ENCODE measurements at regions not wholly inside any gene's neighbourhood (a gene's known extent, or its start where the extent isn't known, plus 50 kb on each side); places are given as distances from the start of the nearest gene placed in this dataset.

GRCh38 chr11:19345519-19345847 is 104.7 kb upstream of the E2F8 start:
- intact Hi-C loops (cut with micrococcal nuclease): no loop called here
- Histone ChIP-seq H3K4me3 (peak overlapping the region; percentile 63), H3K9me3 (replicated peaks) (no peaks in the 10 kb centered on the region), H3K36me3 (no peaks in the 10 kb centered on the region), H3K4me1 (peaks cover 36% of the 10 kb centered on the region), H3K27me3 (ENCODE audit: low read depth) (peaks cover 99% of the 10 kb centered on the region), H3K27ac (replicated peaks) (no peak overlapping the region)
- TF ChIP-seq, protein P1, sequence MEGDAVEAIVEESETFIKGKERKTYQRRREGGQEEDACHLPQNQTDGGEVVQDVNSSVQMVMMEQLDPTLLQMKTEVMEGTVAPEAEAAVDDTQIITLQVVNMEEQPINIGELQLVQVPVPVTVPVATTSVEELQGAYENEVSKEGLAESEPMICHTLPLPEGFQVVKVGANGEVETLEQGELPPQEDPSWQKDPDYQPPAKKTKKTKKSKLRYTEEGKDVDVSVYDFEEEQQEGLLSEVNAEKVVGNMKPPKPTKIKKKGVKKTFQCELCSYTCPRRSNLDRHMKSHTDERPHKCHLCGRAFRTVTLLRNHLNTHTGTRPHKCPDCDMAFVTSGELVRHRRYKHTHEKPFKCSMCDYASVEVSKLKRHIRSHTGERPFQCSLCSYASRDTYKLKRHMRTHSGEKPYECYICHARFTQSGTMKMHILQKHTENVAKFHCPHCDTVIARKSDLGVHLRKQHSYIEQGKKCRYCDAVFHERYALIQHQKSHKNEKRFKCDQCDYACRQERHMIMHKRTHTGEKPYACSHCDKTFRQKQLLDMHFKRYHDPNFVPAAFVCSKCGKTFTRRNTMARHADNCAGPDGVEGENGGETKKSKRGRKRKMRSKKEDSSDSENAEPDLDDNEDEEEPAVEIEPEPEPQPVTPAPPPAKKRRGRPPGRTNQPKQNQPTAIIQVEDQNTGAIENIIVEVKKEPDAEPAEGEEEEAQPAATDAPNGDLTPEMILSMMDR (IDR thresholded peaks at IDR 0.05; ENCODE audit: borderline replicate concordance): no peak
- DNase-seq: no peak

GRCh38 chr11:19344661-19345518 is 104.1 kb upstream of the E2F8 start:
- Histone ChIP-seq H3K9me3 (replicated peaks) (no peaks in the 10 kb centered on the region), H3K36me3 (no peaks in the 10 kb centered on the region), H3K27ac (replicated peaks) (no peak overlapping the region), H3K4me3 (peak overlapping the region; percentile 63), H3K27me3 (ENCODE audit: low read depth) (peaks cover 99% of the 10 kb centered on the region), H3K4me1 (peaks cover 35% of the 10 kb centered on the region)
- TF ChIP-seq, protein P1 (IDR thresholded peaks at IDR 0.05; ENCODE audit: borderline replicate concordance): no peak
- intact Hi-C loops (cut with micrococcal nuclease): no loop called here
- DNase-seq: peak; percentile 42

- TF ChIP-seq, protein P1 (IDR thresholded peaks at IDR 0.05; ENCODE audit: borderline replicate concordance): no peak
- Histone ChIP-seq H3K27me3 (ENCODE audit: low read depth) (peaks cover 95% of the 10 kb centered on the region), H3K4me3 (no peak overlapping the region), H3K36me3 (no peaks in the 10 kb centered on the region), H3K27ac (replicated peaks) (no peak overlapping the region), H3K4me1 (peaks cover 22% of the 10 kb centered on the region), H3K9me3 (replicated peaks) (no peaks in the 10 kb centered on the region)
- intact Hi-C loops (cut with micrococcal nuclease): no loop called here
- no peak for DNase-seq
These were observed 101.3 kb upstream of the E2F8 start for GRCh38 chr11:19342036-19342435.

DNA sequence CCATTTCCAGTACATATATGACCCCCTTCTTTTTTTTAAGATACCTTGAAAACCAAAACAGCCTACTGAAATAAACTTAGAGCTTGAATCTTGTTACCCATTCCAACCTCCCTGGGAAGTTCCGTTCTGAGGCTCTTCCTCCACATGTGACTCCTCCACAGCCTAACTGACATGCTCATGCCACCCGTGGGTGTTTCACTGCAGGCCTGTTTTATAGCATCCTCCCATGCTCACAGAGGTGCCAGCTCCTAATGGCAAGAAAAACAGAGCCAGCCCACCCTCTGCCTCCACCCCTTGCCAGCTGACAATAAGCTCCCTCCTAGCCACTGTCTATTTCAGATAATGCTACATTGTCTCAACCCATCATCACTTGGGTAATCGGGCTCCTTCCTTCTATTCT is 97.6 kb upstream of the E2F8 start:
- no peak overlapping the region for H3K4me3 ChIP-seq
- no peak for DNase-seq
- TF ChIP-seq, protein P1 (IDR thresholded peaks at IDR 0.05; ENCODE audit: borderline replicate concordance): no peak
- H3K27ac ChIP-seq (replicated peaks): no peak overlapping the region
- no peaks in the 10 kb centered on the region for H3K9me3 ChIP-seq (replicated peaks)
- H3K36me3 ChIP-seq: no peaks in the 10 kb centered on the region
- no peaks in the 10 kb centered on the region for H3K4me1 ChIP-seq
- H3K27me3 ChIP-seq (ENCODE audit: low read depth): peaks cover 82% of the 10 kb centered on the region
- intact Hi-C loops (cut with micrococcal nuclease): no loop called here

DNA sequence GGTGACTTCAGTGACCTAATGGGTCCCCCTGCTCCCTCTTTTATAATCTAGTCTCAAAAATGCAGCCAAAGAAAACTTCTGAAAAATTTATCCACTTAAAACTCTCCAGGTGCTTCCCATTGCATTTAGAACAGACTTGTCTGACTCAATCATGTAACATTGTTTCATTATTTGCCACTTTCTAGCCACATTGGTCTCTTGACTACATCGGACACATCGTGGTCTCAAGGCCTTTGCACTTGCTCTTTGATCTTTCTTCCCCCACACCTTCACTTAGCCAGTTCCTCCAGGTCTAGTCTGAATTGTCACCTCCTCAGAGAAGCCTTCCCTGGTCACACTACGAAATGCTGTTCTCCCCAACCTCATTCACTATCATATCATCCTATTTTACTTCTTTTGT is 97.0 kb upstream of the E2F8 start:
- Histone ChIP-seq H3K4me1 (no peaks in the 10 kb centered on the region), H3K4me3 (no peak overlapping the region), H3K27ac (replicated peaks) (no peak overlapping the region), H3K27me3 (ENCODE audit: low read depth) (peaks cover 76% of the 10 kb centered on the region), H3K9me3 (replicated peaks) (no peaks in the 10 kb centered on the region), H3K36me3 (no peaks in the 10 kb centered on the region)
- intact Hi-C loops (cut with micrococcal nuclease): no loop called here
- TF ChIP-seq, protein P1 (IDR thresholded peaks at IDR 0.05; ENCODE audit: borderline replicate concordance): no peak
- no peak for DNase-seq
